GM06990 (cell line): ENCODE measurements at regions not wholly inside any gene's neighbourhood (a gene's known extent, or its start where the extent isn't known, plus 50 kb on each side); places are given as distances from the start of the nearest gene placed in this dataset.
"Not testable (repeated sequence)": the region's sequence is repeated elsewhere in the genome, so short reads cannot be mapped to it uniquely, and the experiment has no call there.

Source experiments
- DNase-seq: peaks from one replicate; pipeline ENCODE4 v3.0.0-alpha.2; 2011; ENCODE audit not compliant: insufficient read length; ENCODE audit errors: extremely low read depth
- H3K27me3 ChIP-seq: replicated peaks from 2 replicates; pipeline ENCODE4 v1.6.0; 2011; ENCODE audit warnings: low read length; ENCODE audit not compliant: control insufficient read depth, insufficient read depth
- H3K36me3 ChIP-seq: 2 replicates; pipeline ENCODE4 v1.5.1; 2011; ENCODE audit warnings: low read length; ENCODE audit not compliant: control insufficient read depth, insufficient read depth
- H3K4me3 ChIP-seq: replicated peaks from 2 replicates; pipeline ENCODE4 v1.5.1; 2011; ENCODE audit warnings: low read depth, mild to moderate bottlenecking, control low read depth, low read length
- CTCF ChIP-seq: IDR thresholded peaks from 2 replicates; pipeline ENCODE4 v1.5.1; 2011; ENCODE audit warnings: low read length, control low read depth, mild to moderate bottlenecking, inconsistent platforms; ENCODE audit not compliant: insufficient read depth, poor library complexity, severe bottlenecking

GRCh38 chr13:50227361-50227760 is 212.1 kb downstream of the KCNRG start:
- TF ChIP-seq CTCF = no peak
- no peaks in the 10 kb centered on the region; the same call in 1 of the 2 replicates for H3K27me3 ChIP-seq
- no peak for DNase-seq
- no peaks in the 10 kb centered on the region for H3K36me3 ChIP-seq
- no peak overlapping the region for H3K4me3 ChIP-seq

GRCh38 chr13:50228527-50228926 is 213.3 kb downstream of the KCNRG start:
- Histone ChIP-seq H3K4me3 (no peak overlapping the region), H3K27me3 (no peaks in the 10 kb centered on the region; the same call in 1 of the 2 replicates), H3K36me3 (no peaks in the 10 kb centered on the region)
- DNase-seq = no peak
- no peak for TF ChIP-seq CTCF

- DNase-seq = no peak
- no peaks in the 10 kb centered on the region; the same call in 1 of the 2 replicates for H3K27me3 ChIP-seq
- no peak overlapping the region for H3K4me3 ChIP-seq
- no peaks in the 10 kb centered on the region for H3K36me3 ChIP-seq
- no peak for TF ChIP-seq CTCF
Measured at GRCh38 chr13:50229960-50230661, 214.9 kb downstream of the KCNRG start.

- H3K4me3 ChIP-seq = no peak overlapping the region
- TF ChIP-seq CTCF = no peak
Measured at GRCh38 chr13:50230662-50230978, 215.4 kb downstream of the KCNRG start.

GRCh38 chr13:50233574-50233973 is 218.3 kb downstream of the KCNRG start:
- not testable (repeated sequence) for H3K36me3 ChIP-seq, H3K27me3 ChIP-seq, DNase-seq, H3K4me3 ChIP-seq

More at GRCh38 chr13:50230662-50230978, 215.4 kb downstream of the KCNRG start:
- Histone ChIP-seq H3K36me3 (no peaks in the 10 kb centered on the region), H3K27me3 (no peaks in the 10 kb centered on the region; the same call in 1 of the 2 replicates)
- no peak for DNase-seq

GRCh38 chr13:50235604-50236342 is 220.5 kb downstream of the KCNRG start:
- no peaks in the 10 kb centered on the region for H3K36me3 ChIP-seq
- no peak overlapping the region; the same call in 1 of the 2 replicates for H3K4me3 ChIP-seq
- TF ChIP-seq CTCF = no peak
- H3K27me3 ChIP-seq = no peaks in the 10 kb centered on the region
- no peak for DNase-seq
